H9 (cell line): ENCODE measurements at regions not wholly inside any gene's neighbourhood (a gene's known extent, or its start where the extent isn't known, plus 50 kb on each side); places are given as distances from the start of the nearest gene placed in this dataset.

Experiments
- DNase-seq: peaks from one replicate; pipeline ENCODE4 v3.0.0-alpha.2; 2017
- H2AFZ ChIP-seq: one replicate; pipeline ENCODE4 v1.6.1; 2013; ENCODE audit warnings: mild to moderate bottlenecking, low read length, control low read depth, moderate library complexity
- H2AK5ac ChIP-seq: 2 replicates; pipeline ENCODE4 v1.6.1; 2013; ENCODE audit warnings: low read length, control low read depth, mixed read lengths; ENCODE audit not compliant: insufficient read length
- H2BK120ac ChIP-seq: one replicate; pipeline ENCODE4 v1.6.1; 2013; ENCODE audit warnings: low read depth, mild to moderate bottlenecking, low read length, control low read depth, inconsistent platforms; ENCODE audit not compliant: poor library complexity, severe bottlenecking
- H2BK12ac ChIP-seq: 2 replicates; pipeline ENCODE4 v1.6.1; 2013; ENCODE audit warnings: low read length, control low read depth, mixed read lengths, low read depth; ENCODE audit not compliant: insufficient read length
- H2BK15ac ChIP-seq: 2 replicates; pipeline ENCODE4 v1.6.1; 2013; ENCODE audit warnings: low read depth, low read length, control low read depth
- H2BK20ac ChIP-seq: one replicate; pipeline ENCODE4 v1.6.1; 2013; ENCODE audit warnings: low read depth, mild to moderate bottlenecking, low read length, control low read depth, inconsistent platforms; ENCODE audit not compliant: poor library complexity, severe bottlenecking
- H2BK5ac ChIP-seq: 2 replicates; pipeline ENCODE4 v1.6.1; 2013; ENCODE audit warnings: low read length, control low read depth, mixed read lengths; ENCODE audit not compliant: insufficient read length
- H3K14ac ChIP-seq: 2 replicates; pipeline ENCODE4 v1.6.1; 2013; ENCODE audit warnings: low read length, control low read depth; ENCODE audit not compliant: insufficient read depth
- H3K18ac ChIP-seq: 2 replicates; pipeline ENCODE4 v1.6.1; 2013; ENCODE audit warnings: low read depth, mild to moderate bottlenecking, mixed read lengths, low read length, control low read depth; ENCODE audit not compliant: insufficient read length
- H3K23ac ChIP-seq: 2 replicates; pipeline ENCODE4 v1.6.1; 2013; ENCODE audit warnings: low read length, control low read depth, mixed read lengths, low read depth; ENCODE audit not compliant: insufficient read length
- H3K23me2 ChIP-seq: 2 replicates; pipeline ENCODE4 v1.6.1; 2013; ENCODE audit warnings: low read depth, mild to moderate bottlenecking, mixed read lengths, low read length, control low read depth; ENCODE audit not compliant: insufficient read length, poor library complexity, severe bottlenecking
- H3K27ac ChIP-seq: 2 replicates; pipeline ENCODE4 v1.5.1; 2013; ENCODE audit warnings: low read length, control low read depth, mixed read lengths, low read depth; ENCODE audit not compliant: insufficient read length
- H3K27me3 ChIP-seq: 2 replicates; pipeline ENCODE4 v1.6.1; 2013; ENCODE audit warnings: low read length, control low read depth, inconsistent platforms; ENCODE audit not compliant: insufficient read depth
- H3K4ac ChIP-seq: 2 replicates; pipeline ENCODE4 v1.6.1; 2013; ENCODE audit warnings: low read depth, mild to moderate bottlenecking, control low read depth, inconsistent platforms, low read length, moderate library complexity
- H3K4me1 ChIP-seq: 2 replicates; pipeline ENCODE4 v1.6.1; 2013; ENCODE audit warnings: low read length, control low read depth, inconsistent platforms; ENCODE audit not compliant: insufficient read depth
- H3K4me2 ChIP-seq: 2 replicates; pipeline ENCODE4 v1.6.1; 2013; ENCODE audit warnings: low read length, control low read depth, mixed read lengths; ENCODE audit not compliant: insufficient read length, insufficient read depth
- H3K56ac ChIP-seq: 2 replicates; pipeline ENCODE4 v1.6.1; 2013; ENCODE audit warnings: low read depth, mild to moderate bottlenecking, mixed read lengths, low read length, control low read depth; ENCODE audit not compliant: insufficient read length
- H3K79me1 ChIP-seq: 2 replicates; pipeline ENCODE4 v1.6.1; 2013; ENCODE audit warnings: low read depth, mild to moderate bottlenecking, moderate library complexity, low read length, control low read depth, inconsistent platforms; ENCODE audit not compliant: insufficient read depth, poor library complexity, severe bottlenecking
- H3K79me2 ChIP-seq: 2 replicates; pipeline ENCODE4 v1.6.1; 2013; ENCODE audit warnings: low read length, control low read depth, inconsistent platforms; ENCODE audit not compliant: insufficient read depth
- H3K9ac ChIP-seq: 2 replicates; pipeline ENCODE4 v1.6.1; 2013; ENCODE audit warnings: low read length, control low read depth, mixed read lengths; ENCODE audit not compliant: insufficient read length; ENCODE audit errors: extremely low read depth
- H3K9me3 ChIP-seq: one replicate; pipeline ENCODE4 v1.6.1; 2013; ENCODE audit warnings: low read depth, low read length, inconsistent platforms; ENCODE audit not compliant: control insufficient read depth
- H3T11ph ChIP-seq: one replicate; pipeline ENCODE4 v1.6.1; 2013; ENCODE audit warnings: mild to moderate bottlenecking, low read length, control low read depth, inconsistent platforms
- H4K20me1 ChIP-seq: one replicate; pipeline ENCODE4 v1.6.1; 2013; ENCODE audit not compliant: control insufficient read depth, insufficient read length, insufficient read depth
- H4K5ac ChIP-seq: 2 replicates; pipeline ENCODE4 v1.6.1; 2013; ENCODE audit warnings: low read depth, mild to moderate bottlenecking, mixed read lengths, low read length, control low read depth; ENCODE audit not compliant: insufficient read length
- H4K8ac ChIP-seq: replicated peaks from 2 replicates; pipeline ENCODE4 v1.6.1; 2013; ENCODE audit warnings: low read length, control low read depth, mixed read lengths, low read depth; ENCODE audit not compliant: insufficient read length
- H4K91ac ChIP-seq: 2 replicates; pipeline ENCODE4 v1.6.1; 2013; ENCODE audit warnings: low read depth, mild to moderate bottlenecking, moderate library complexity, mixed read lengths, low read length, control low read depth; ENCODE audit not compliant: insufficient read length
- H3K27ac Mint-ChIP-seq, 3 experiments: 2 replicates in 2 of 3; 3 replicates in 1 of 3; pipeline ENCODE4 v1.8.0; 2020 to 2021; ENCODE audit warnings: mixed read lengths in 3 of 3, mild to moderate bottlenecking in 1 of 3, moderate library complexity in 1 of 3
- H3K27me3 Mint-ChIP-seq: 2 replicates; pipeline ENCODE4 v1.8.0; 2021; ENCODE audit warnings: low read depth, mild to moderate bottlenecking, moderate library complexity, mixed read lengths
- H3K36me3 Mint-ChIP-seq, 3 experiments: 2 replicates in 2 of 3; 3 replicates in 1 of 3; pipeline ENCODE4 v1.8.0; 2020 to 2021; ENCODE audit warnings: low read depth in 3 of 3, mixed read lengths in 3 of 3; ENCODE audit not compliant: insufficient read depth in 1 of 3
- H3K4me1 Mint-ChIP-seq, 2 experiments: 2 replicates each; pipeline ENCODE4 v1.8.0; 2020; ENCODE audit warnings: mixed read lengths in 2 of 2
- H3K4me3 Mint-ChIP-seq, 2 experiments: 2 replicates in 1 of 2; 3 replicates in 1 of 2; pipeline ENCODE4 v1.8.0; 2020 to 2021; ENCODE audit warnings: mild to moderate bottlenecking in 2 of 2, mixed read lengths in 2 of 2, moderate library complexity in 1 of 2
- H3K9me3 Mint-ChIP-seq, 2 experiments: 2 replicates in 1 of 2; 3 replicates in 1 of 2; pipeline ENCODE4 v1.8.0; 2020; ENCODE audit warnings: mild to moderate bottlenecking in 2 of 2, mixed read lengths in 2 of 2, moderate library complexity in 1 of 2
- CTCF ChIP-seq: fragments of 200-600 bp; sonication (generic); conservative IDR thresholded peaks from 3 replicates; pipeline ENCODE4 v1.8.0; 2021; ENCODE audit warnings: antibody characterized with exemption, mild to moderate bottlenecking
- WGBS: extraction: QIAGEN DNeasy Blood & Tissue Kit; methylation state at CpG from one replicate; pipeline ENCODE4 v1.1.7; 2013; ENCODE audit warnings: missing lambda C conversion rate, low lambda C conversion rate, mixed read lengths; ENCODE audit not compliant: insufficient read length; ENCODE audit errors: extremely low coverage; 5-methylcytosine and 5-hydroxymethylcytosine counted together

GRCh38 chr6:78460711-78461110 is 406.6 kb upstream of the IRAK1BP1 start:
- Histone ChIP-seq H4K5ac (no peak overlapping the region), H3K79me1 (no peaks in the 10 kb centered on the region), H3K27me3 (no peaks in the 10 kb centered on the region), H3K27ac (no peak overlapping the region), H2BK5ac (no peak overlapping the region), H3K56ac (no peak overlapping the region), H2BK20ac (no peak overlapping the region), H2AFZ (no peak overlapping the region), H3K23me2 (no peaks in the 10 kb centered on the region), H3K79me2 (no peaks in the 10 kb centered on the region), H3K14ac (no peak overlapping the region; the same call in 1 of the 2 replicates), H2BK12ac (no peak overlapping the region), H3K4ac (no peak overlapping the region), H2AK5ac (no peak overlapping the region), H3T11ph (no peak overlapping the region), H3K18ac (no peak overlapping the region), H3K4me1 (no peaks in the 10 kb centered on the region), H4K91ac (no peak overlapping the region), H4K20me1 (no peaks in the 10 kb centered on the region), H3K9ac (no peak overlapping the region), H2BK120ac (no peak overlapping the region), H3K23ac (no peak overlapping the region), H3K9me3 (no peaks in the 10 kb centered on the region), H2BK15ac (no peak overlapping the region), H4K8ac (no peak overlapping the region), H3K4me2 (no peak overlapping the region)
- H3K4me1 Mint-ChIP-seq, result no peaks in the 10 kb centered on the region
- no CpG with 5 or more reads among the region's 3 CpGs for WGBS
- no peak overlapping the region for H3K27ac Mint-ChIP-seq
- no peak for TF ChIP-seq CTCF
- H3K36me3 Mint-ChIP-seq, result peaks cover 0 to 7% (median 5%) of the 10 kb centered on the region in 3 experiments; a peak in 5 of 7 replicates
- peaks cover 8 to 10% of the 10 kb centered on the region in 2 experiments; a peak in 4 of 5 replicates for H3K9me3 Mint-ChIP-seq
- no peak overlapping the region for H3K4me3 Mint-ChIP-seq
- H3K27me3 Mint-ChIP-seq, result peaks cover 1% of the 10 kb centered on the region
- DNase-seq, result no peak
